SK-N-SH treated with all-trans-retinoic acid at 6 μM for 48 hours (cell line): ENCODE measurements at regions not wholly inside any gene's neighbourhood (a gene's known extent, or its start where the extent isn't known, plus 50 kb on each side); places are given as distances from the start of the nearest gene placed in this dataset.

ENCODE experiments used
- ATAC-seq: fragments of 200-7000 bp; cut with Tn5 transposase; 3 replicates; pipeline ENCODE4 v1.9.1; 2020; ENCODE audit warnings: mild to moderate bottlenecking, moderate library complexity
- ARNTL ChIP-seq: fragments of 450-650 bp; formaldehyde crosslinking; IDR thresholded peaks from 2 replicates; pipeline ENCODE4 v1.5.0; 2020; ENCODE audit warnings: low read depth, mild to moderate bottlenecking, moderate library complexity, borderline replicate concordance
- ESRRG ChIP-seq: fragments of 250-450 bp; sonication (Bioruptor Pico); IDR thresholded peaks from 2 replicates; pipeline ENCODE4 v1.6.1; 2021; ENCODE audit warnings: mild to moderate bottlenecking
- ISL1 ChIP-seq: fragments of 250-450 bp; sonication (Bioruptor Pico); IDR thresholded peaks from 2 replicates; pipeline ENCODE4 v2.1.2; 2022; ENCODE audit warnings: mild to moderate bottlenecking, moderate library complexity
- OSR1 ChIP-seq: fragments of 250-450 bp; sonication (Bioruptor Pico); IDR thresholded peaks from 2 replicates; pipeline ENCODE4 v1.8.0; 2022; ENCODE audit warnings: moderate library complexity, mild to moderate bottlenecking, inconsistent platforms
- PPARA ChIP-seq: fragments of 250-450 bp; sonication (Bioruptor Pico); IDR thresholded peaks from 2 replicates; pipeline ENCODE4 v1.5.0; 2020; ENCODE audit warnings: mild to moderate bottlenecking, borderline replicate concordance
- RARB ChIP-seq: fragments of 250-450 bp; sonication (Bioruptor Pico); IDR thresholded peaks from 2 replicates; pipeline ENCODE4 v1.8.0; 2021; ENCODE audit warnings: mild to moderate bottlenecking, moderate library complexity
- ZC3H10 ChIP-seq: fragments of 250-450 bp; sonication (Bioruptor Pico); IDR thresholded peaks from 2 replicates; pipeline ENCODE4 v1.5.1; 2021; ENCODE audit warnings: mild to moderate bottlenecking, moderate library complexity
- ZFP3 ChIP-seq: fragments of 250-450 bp; sonication (Bioruptor Pico); IDR thresholded peaks from 2 replicates; pipeline ENCODE4 v1.5.0; 2020; ENCODE audit warnings: mild to moderate bottlenecking, moderate library complexity
- ZFP30 ChIP-seq: fragments of 450-650 bp; formaldehyde crosslinking; IDR thresholded peaks from 2 replicates; pipeline ENCODE4 v1.5.0; 2022; ENCODE audit warnings: mild to moderate bottlenecking, moderate library complexity
- ZNF70 ChIP-seq: fragments of 450-650 bp; formaldehyde crosslinking; IDR thresholded peaks from 2 replicates; pipeline ENCODE4 v1.5.0; 2020; ENCODE audit warnings: mild to moderate bottlenecking, moderate library complexity
- TF ChIP-seq, protein P1 (sequence below): fragments of 250-450 bp; sonication (Bioruptor Pico); IDR thresholded peaks from 2 replicates; pipeline ENCODE4 v1.5.0; 2020; ENCODE audit warnings: mild to moderate bottlenecking, moderate library complexity
- TF ChIP-seq, protein P2 (sequence below): fragments of 250-450 bp; sonication (Bioruptor Pico); IDR thresholded peaks from 2 replicates; pipeline ENCODE4 v1.8.0; 2021; ENCODE audit warnings: low read depth, mild to moderate bottlenecking, moderate library complexity, borderline replicate concordance
- TF ChIP-seq, protein P3 (sequence below): fragments of 250-450 bp; sonication (Bioruptor Pico); IDR thresholded peaks from 2 replicates; pipeline ENCODE4 v1.5.1; 2021; ENCODE audit warnings: mild to moderate bottlenecking, moderate library complexity
- TF ChIP-seq, protein P4 (sequence below): fragments of 250-450 bp; sonication (Bioruptor Pico); IDR thresholded peaks from 2 replicates; pipeline ENCODE4 v1.8.0; 2020; ENCODE audit warnings: mild to moderate bottlenecking, moderate library complexity, borderline replicate concordance
- TF ChIP-seq, protein P5 (sequence below): fragments of 250-450 bp; sonication (Bioruptor Pico); IDR thresholded peaks from 2 replicates; pipeline ENCODE4 v1.5.1; 2020; ENCODE audit warnings: low read depth, mild to moderate bottlenecking, moderate library complexity

DNA sequence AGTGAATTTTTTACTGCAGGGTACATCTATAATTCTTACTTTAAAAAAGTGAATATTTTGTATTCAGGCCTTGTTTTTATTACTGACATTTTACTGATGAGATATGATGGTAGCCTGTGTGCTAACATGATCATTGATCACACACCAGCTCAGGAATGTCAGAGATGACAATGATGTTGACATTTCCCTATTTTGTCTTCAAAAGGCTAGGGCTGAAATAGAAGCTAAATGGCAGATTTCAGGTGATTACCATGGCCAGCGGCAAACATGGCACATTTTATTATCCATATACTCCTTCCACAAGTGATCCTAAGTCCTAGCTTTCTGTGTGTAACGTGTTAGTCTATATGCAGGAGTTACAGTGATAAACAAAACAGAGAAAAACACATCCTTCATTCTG is 544.3 kb upstream of the MIR17HG start:
- TF ChIP-seq RARB = no peak
- TF ChIP-seq ARNTL (CRISPR knock-in tag) = no peak
- TF ChIP-seq ESRRG = no peak
- TF ChIP-seq ISL1 (CRISPR knock-in tag) = no peak
- no peak for TF ChIP-seq PPARA (CRISPR knock-in tag)
- TF ChIP-seq ZC3H10 (CRISPR knock-in tag) = no peak
- TF ChIP-seq ZFP3 (CRISPR knock-in tag) = no peak
- TF ChIP-seq ZNF70 = no peak
- TF ChIP-seq, protein P1, sequence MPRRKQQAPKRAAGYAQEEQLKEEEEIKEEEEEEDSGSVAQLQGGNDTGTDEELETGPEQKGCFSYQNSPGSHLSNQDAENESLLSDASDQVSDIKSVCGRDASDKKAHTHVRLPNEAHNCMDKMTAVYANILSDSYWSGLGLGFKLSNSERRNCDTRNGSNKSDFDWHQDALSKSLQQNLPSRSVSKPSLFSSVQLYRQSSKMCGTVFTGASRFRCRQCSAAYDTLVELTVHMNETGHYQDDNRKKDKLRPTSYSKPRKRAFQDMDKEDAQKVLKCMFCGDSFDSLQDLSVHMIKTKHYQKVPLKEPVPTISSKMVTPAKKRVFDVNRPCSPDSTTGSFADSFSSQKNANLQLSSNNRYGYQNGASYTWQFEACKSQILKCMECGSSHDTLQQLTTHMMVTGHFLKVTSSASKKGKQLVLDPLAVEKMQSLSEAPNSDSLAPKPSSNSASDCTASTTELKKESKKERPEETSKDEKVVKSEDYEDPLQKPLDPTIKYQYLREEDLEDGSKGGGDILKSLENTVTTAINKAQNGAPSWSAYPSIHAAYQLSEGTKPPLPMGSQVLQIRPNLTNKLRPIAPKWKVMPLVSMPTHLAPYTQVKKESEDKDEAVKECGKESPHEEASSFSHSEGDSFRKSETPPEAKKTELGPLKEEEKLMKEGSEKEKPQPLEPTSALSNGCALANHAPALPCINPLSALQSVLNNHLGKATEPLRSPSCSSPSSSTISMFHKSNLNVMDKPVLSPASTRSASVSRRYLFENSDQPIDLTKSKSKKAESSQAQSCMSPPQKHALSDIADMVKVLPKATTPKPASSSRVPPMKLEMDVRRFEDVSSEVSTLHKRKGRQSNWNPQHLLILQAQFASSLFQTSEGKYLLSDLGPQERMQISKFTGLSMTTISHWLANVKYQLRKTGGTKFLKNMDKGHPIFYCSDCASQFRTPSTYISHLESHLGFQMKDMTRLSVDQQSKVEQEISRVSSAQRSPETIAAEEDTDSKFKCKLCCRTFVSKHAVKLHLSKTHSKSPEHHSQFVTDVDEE (CRISPR knock-in tag) = no peak
- TF ChIP-seq, all 23 proteins: peak for 0
- no peak for ATAC-seq

DNA sequence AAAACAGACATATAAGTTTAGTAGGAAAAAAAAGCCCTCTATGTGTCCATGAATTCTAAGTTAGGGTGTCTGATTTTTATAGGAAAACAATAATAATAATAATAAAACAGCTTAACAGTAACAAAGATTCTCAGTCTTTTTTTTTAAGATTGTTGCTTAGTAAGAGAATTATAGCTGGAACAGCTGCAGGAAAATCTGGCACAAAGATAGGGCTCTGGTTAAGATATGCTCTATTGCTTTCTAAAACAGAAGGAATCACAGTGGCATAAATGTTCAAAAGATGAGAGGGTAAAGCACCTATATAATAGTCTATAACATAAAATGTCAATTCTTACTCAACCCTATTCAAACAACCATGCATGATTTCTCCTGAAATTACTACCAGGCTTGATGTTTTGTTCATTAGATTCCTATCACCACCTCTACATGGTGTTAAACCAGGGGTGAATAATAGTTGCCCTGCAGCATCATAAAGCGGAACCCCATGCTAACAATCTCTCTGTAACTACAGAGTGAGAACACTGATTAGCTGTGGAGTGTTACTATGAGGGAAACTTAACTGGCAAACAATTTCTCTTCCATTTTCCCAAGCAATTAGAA is 541.4 kb upstream of the MIR17HG start:
- TF ChIP-seq ZFP30 (CRISPR knock-in tag) (no peak), ZNF70 (no peak), PPARA (CRISPR knock-in tag) (no peak), OSR1 (CRISPR knock-in tag) (no peak), RARB (no peak)
- TF ChIP-seq, protein P2, sequence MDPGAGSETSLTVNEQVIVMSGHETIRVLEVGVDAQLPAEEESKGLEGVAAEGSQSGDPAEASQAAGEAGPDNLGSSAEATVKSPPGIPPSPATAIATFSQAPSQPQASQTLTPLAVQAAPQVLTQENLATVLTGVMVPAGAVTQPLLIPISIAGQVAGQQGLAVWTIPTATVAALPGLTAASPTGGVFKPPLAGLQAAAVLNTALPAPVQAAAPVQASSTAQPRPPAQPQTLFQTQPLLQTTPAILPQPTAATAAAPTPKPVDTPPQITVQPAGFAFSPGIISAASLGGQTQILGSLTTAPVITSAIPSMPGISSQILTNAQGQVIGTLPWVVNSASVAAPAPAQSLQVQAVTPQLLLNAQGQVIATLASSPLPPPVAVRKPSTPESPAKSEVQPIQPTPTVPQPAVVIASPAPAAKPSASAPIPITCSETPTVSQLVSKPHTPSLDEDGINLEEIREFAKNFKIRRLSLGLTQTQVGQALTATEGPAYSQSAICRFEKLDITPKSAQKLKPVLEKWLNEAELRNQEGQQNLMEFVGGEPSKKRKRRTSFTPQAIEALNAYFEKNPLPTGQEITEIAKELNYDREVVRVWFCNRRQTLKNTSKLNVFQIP = no peak
- TF ChIP-seq, protein P1 (CRISPR knock-in tag) = no peak
- TF ChIP-seq, protein P3, sequence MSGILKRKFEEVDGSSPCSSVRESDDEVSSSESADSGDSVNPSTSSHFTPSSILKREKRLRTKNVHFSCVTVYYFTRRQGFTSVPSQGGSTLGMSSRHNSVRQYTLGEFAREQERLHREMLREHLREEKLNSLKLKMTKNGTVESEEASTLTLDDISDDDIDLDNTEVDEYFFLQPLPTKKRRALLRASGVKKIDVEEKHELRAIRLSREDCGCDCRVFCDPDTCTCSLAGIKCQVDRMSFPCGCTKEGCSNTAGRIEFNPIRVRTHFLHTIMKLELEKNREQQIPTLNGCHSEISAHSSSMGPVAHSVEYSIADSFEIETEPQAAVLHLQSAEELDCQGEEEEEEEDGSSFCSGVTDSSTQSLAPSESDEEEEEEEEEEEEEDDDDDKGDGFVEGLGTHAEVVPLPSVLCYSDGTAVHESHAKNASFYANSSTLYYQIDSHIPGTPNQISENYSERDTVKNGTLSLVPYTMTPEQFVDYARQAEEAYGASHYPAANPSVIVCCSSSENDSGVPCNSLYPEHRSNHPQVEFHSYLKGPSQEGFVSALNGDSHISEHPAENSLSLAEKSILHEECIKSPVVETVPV = no peak
- ATAC-seq = no peak

DNA sequence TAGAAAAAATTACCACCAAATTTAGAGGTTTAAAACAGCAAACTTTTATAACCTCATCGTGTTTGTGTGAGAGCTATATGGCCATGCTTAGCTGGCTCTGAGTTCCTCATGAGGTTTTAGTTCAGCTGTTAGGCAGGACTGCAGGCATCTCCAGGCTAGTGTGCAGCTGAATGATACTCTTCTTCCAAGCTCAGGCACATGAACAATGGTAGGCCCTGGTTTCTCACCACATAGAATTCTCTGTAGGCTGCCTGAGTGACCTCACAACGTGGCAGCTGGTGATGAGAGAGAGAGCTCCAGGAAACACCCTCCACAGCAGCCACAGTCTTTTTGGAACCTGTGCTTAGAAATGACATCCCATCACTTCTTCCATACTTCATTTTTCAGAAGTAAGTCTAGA is 540.6 kb upstream of the MIR17HG start:
- TF ChIP-seq, protein P4, sequence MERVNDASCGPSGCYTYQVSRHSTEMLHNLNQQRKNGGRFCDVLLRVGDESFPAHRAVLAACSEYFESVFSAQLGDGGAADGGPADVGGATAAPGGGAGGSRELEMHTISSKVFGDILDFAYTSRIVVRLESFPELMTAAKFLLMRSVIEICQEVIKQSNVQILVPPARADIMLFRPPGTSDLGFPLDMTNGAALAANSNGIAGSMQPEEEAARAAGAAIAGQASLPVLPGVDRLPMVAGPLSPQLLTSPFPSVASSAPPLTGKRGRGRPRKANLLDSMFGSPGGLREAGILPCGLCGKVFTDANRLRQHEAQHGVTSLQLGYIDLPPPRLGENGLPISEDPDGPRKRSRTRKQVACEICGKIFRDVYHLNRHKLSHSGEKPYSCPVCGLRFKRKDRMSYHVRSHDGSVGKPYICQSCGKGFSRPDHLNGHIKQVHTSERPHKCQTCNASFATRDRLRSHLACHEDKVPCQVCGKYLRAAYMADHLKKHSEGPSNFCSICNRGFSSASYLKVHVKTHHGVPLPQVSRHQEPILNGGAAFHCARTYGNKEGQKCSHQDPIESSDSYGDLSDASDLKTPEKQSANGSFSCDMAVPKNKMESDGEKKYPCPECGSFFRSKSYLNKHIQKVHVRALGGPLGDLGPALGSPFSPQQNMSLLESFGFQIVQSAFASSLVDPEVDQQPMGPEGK (CRISPR knock-in tag) = no peak
- TF ChIP-seq ZFP3 (CRISPR knock-in tag) (no peak), ZFP30 (CRISPR knock-in tag) (no peak), ESRRG (no peak), ISL1 (CRISPR knock-in tag) (no peak)
- TF ChIP-seq, protein P5, sequence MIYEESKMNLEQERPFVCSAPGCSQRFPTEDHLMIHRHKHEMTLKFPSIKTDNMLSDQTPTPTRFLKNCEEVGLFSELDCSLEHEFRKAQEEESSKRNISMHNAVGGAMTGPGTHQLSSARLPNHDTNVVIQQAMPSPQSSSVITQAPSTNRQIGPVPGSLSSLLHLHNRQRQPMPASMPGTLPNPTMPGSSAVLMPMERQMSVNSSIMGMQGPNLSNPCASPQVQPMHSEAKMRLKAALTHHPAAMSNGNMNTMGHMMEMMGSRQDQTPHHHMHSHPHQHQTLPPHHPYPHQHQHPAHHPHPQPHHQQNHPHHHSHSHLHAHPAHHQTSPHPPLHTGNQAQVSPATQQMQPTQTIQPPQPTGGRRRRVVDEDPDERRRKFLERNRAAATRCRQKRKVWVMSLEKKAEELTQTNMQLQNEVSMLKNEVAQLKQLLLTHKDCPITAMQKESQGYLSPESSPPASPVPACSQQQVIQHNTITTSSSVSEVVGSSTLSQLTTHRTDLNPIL (CRISPR knock-in tag) = no peak
- TF ChIP-seq, protein P2 = no peak
- TF ChIP-seq, all 23 proteins: peak for 0
- ATAC-seq = no peak
